HCT116 (cell line): ENCODE measurements at regions not wholly inside any gene's neighbourhood (a gene's known extent, or its start where the extent isn't known, plus 50 kb on each side); places are given as distances from the start of the nearest gene placed in this dataset.

ENCODE experiments used
- ATAC-seq: fragments of 200-7000 bp; cut with Tn5 transposase; 2 replicates; pipeline ENCODE4 v1.9.1; 2020; ENCODE audit warnings: mild to moderate bottlenecking, moderate library complexity
- BruUV-seq: library from RNA; stranded (reverse); fragments of 400-500 nt; replicated peaks from 2 replicates; lab custom pipeline; 2021; lab: Mats Ljungman, UMichigan
- CTCF ChIA-PET: fragments of 300-600 bp; sonication (Branson Sonifier 250); formaldehyde crosslinking; loops from one replicate; lab custom pipeline; 2021; ENCODE audit warnings: antibody characterized with exemption; lab: Charles Lee
- POLR2A ChIA-PET: fragments of 300-600, 350-600 bp; sonication (Branson Sonifier 250); formaldehyde crosslinking; loops from one replicate; lab custom pipeline; 2021; ENCODE audit warnings: antibody characterized with exemption; lab: Charles Lee
- RAD21 ChIA-PET, 2 experiments: fragments of 300-600 bp; sonication (Branson Sonifier 250); formaldehyde crosslinking; loops; one replicate each; lab custom pipeline; 2023; ENCODE audit warnings: low total read pairs in 2 of 2; ENCODE audit not compliant: uncharacterized antibody in 2 of 2, unreplicated experiment in 2 of 2, low non-redundant PET in 1 of 2; lab: Charles Lee
- DNase-seq: peaks from one replicate; pipeline ENCODE4 v3.0.0-alpha.2; 2010; ENCODE audit warnings: low read depth, low spot score
- H2AFZ ChIP-seq: fragments of 200-600 bp; shearing (Covaris generic), sonication (generic); 2 replicates; pipeline ENCODE4 v1.6.1; 2017; ENCODE audit warnings: low read depth, mixed run types, mixed read lengths, antibody characterized with exemption, low read length; ENCODE audit not compliant: poor library complexity, severe bottlenecking
- H3K27ac ChIP-seq: 2 replicates; pipeline ENCODE4 v1.5.1; 2012; ENCODE audit warnings: low read depth, low read length
- H3K27me3 ChIP-seq: fragments of 200-600 bp; sonication (generic); 2 replicates; pipeline ENCODE4 v1.6.1; 2016; ENCODE audit warnings: mixed run types, low read length, mixed read lengths; ENCODE audit not compliant: insufficient read depth
- H3K36me3 ChIP-seq, 2 experiments: fragments of 200-500 bp in 1 of 2; fragments of 200-600 bp in 1 of 2; sonication (Bioruptor generic) in 1 of 2; sonication (generic) in 1 of 2; 2 replicates each; pipeline versions ENCODE4 v1.5.1 to v1.6.1; 2014 to 2016; ENCODE audit warnings: low read length in 2 of 2, inconsistent platforms in 1 of 2, mixed read lengths in 1 of 2, mixed run types in 1 of 2; ENCODE audit not compliant: insufficient read depth in 2 of 2, control insufficient read depth in 1 of 2
- H3K4me1 ChIP-seq, 2 experiments: fragments of 200-600 bp in 1 of 2; sonication (generic) in 1 of 2; 2 replicates each; pipeline versions ENCODE4 v1.5.1 to v1.6.1; 2012 to 2017; ENCODE audit warnings: low read length in 2 of 2, inconsistent platforms in 1 of 2, mild to moderate bottlenecking in 1 of 2, mixed read lengths in 1 of 2, mixed run types in 1 of 2, moderate library complexity in 1 of 2; ENCODE audit not compliant: insufficient read depth in 2 of 2, control insufficient read depth in 1 of 2
- H3K4me2 ChIP-seq: fragments of 200-600 bp; sonication (generic); 2 replicates; pipeline ENCODE4 v1.6.1; 2017; ENCODE audit warnings: mixed run types, low read length, mixed read lengths
- H3K4me3 ChIP-seq, 2 experiments: fragments of 200-600 bp in 1 of 2; sonication (generic) in 1 of 2; replicated peaks in 1 of 2; 2 replicates each; pipeline ENCODE4 v1.5.1; 2011 to 2016; ENCODE audit warnings: low read length in 2 of 2, control low read depth in 1 of 2, low read depth in 1 of 2, mild to moderate bottlenecking in 1 of 2, mixed read lengths in 1 of 2, mixed run types in 1 of 2
- H3K79me2 ChIP-seq: fragments of 200-600 bp; sonication (generic); 2 replicates; pipeline ENCODE4 v1.6.1; 2017; ENCODE audit warnings: mild to moderate bottlenecking, mixed run types, low read length, moderate library complexity, mixed read lengths; ENCODE audit not compliant: insufficient read depth
- H3K9ac ChIP-seq: fragments of 200-600 bp; sonication (generic); 2 replicates; pipeline ENCODE4 v1.6.1; 2016; ENCODE audit warnings: low read length, mixed read lengths
- H3K9me2 ChIP-seq: fragments of 200-600 bp; sonication (generic), shearing (Covaris generic); 2 replicates; pipeline ENCODE4 v1.6.1; 2017; ENCODE audit warnings: mixed run types, mild to moderate bottlenecking, moderate library complexity; ENCODE audit not compliant: insufficient read depth
- H3K9me3 ChIP-seq, 2 experiments: fragments of 200-500 bp in 1 of 2; fragments of 200-600 bp in 1 of 2; sonication (Bioruptor generic) in 1 of 2; sonication (generic) in 1 of 2; 2 replicates each; pipeline ENCODE4 v1.6.1; 2014 to 2017; ENCODE audit warnings: low read length in 2 of 2, mixed read lengths in 2 of 2, inconsistent platforms in 1 of 2, low read depth in 1 of 2, mild to moderate bottlenecking in 1 of 2, mixed run types in 1 of 2, moderate library complexity in 1 of 2; ENCODE audit not compliant: control insufficient read depth in 1 of 2, insufficient read depth in 1 of 2
- H4K20me1 ChIP-seq: fragments of 200-600 bp; sonication (generic), shearing (Covaris generic); 2 replicates; pipeline ENCODE4 v1.6.1; 2017; ENCODE audit warnings: mixed run types, mild to moderate bottlenecking, moderate library complexity; ENCODE audit not compliant: insufficient read depth
- CBX3 ChIP-seq: IDR thresholded peaks from 2 replicates; pipeline ENCODE4 v1.6.1; 2012; ENCODE audit warnings: low read depth
- CEBPB ChIP-seq: IDR thresholded peaks from 2 replicates; pipeline ENCODE4 v1.6.1; 2012; ENCODE audit warnings: low read depth
- EGR1 ChIP-seq: IDR thresholded peaks from 2 replicates; pipeline ENCODE4 v1.6.1; 2012; ENCODE audit warnings: low read depth
- ELF1 ChIP-seq: IDR thresholded peaks from 2 replicates; pipeline ENCODE4 v1.6.1; 2012; ENCODE audit warnings: low read depth, borderline replicate concordance
- EZH2phosphoT487 ChIP-seq: fragments of 200-600 bp; IDR thresholded peaks from 2 replicates; pipeline ENCODE4 v1.6.1; 2018; ENCODE audit warnings: antibody characterized with exemption, borderline replicate concordance
- FOSL1 ChIP-seq: IDR thresholded peaks from 2 replicates; pipeline ENCODE4 v1.6.1; 2012; ENCODE audit warnings: low read depth
- POLR2AphosphoS5 ChIP-seq: IDR thresholded peaks from 2 replicates; pipeline ENCODE4 v1.6.1; 2011; ENCODE audit warnings: mild to moderate bottlenecking, low read depth, low read length, moderate library complexity
- SIN3A ChIP-seq: IDR thresholded peaks from 2 replicates; pipeline ENCODE4 v1.6.1; 2012; ENCODE audit warnings: low read depth
- SP1 ChIP-seq: IDR thresholded peaks from 2 replicates; pipeline ENCODE4 v1.6.1; 2012; ENCODE audit warnings: low read depth
- SRF ChIP-seq: IDR thresholded peaks from 2 replicates; pipeline ENCODE4 v1.6.1; 2012; ENCODE audit warnings: low read depth
- TCF7L2 ChIP-seq: IDR thresholded peaks from 2 replicates; pipeline ENCODE4 v1.7.0; 2011; ENCODE audit warnings: borderline replicate concordance, inconsistent platforms; ENCODE audit not compliant: insufficient read depth, insufficient read length; ENCODE audit errors: extremely low read depth
- YY1 ChIP-seq: IDR thresholded peaks from 2 replicates; pipeline ENCODE4 v1.6.1; 2011; ENCODE audit warnings: low read length, low read depth, moderate library complexity, mild to moderate bottlenecking; ENCODE audit not compliant: insufficient replicate concordance; ENCODE audit errors: extremely low read depth
- ZFX ChIP-seq: fragments of 450-650 bp; IDR thresholded peaks from 2 replicates; pipeline ENCODE4 v1.6.1; 2017
- ZNF274 ChIP-seq: fragments of 200-500 bp; sonication (Bioruptor generic); IDR thresholded peaks from 2 replicates; pipeline ENCODE4 v1.6.1; 2014; ENCODE audit warnings: mild to moderate bottlenecking, low read depth, low read length, inconsistent platforms
- intact Hi-C: fragments of 100-400 bp; cut with micrococcal nuclease; formaldehyde crosslinking; loops from 2 replicates; pipeline ENCODE4 v1.10.0; 2022
- TF ChIP-seq, protein P1 (sequence below): IDR thresholded peaks from 2 replicates; pipeline ENCODE4 v1.6.1; 2012; ENCODE audit warnings: low read depth

DNA sequence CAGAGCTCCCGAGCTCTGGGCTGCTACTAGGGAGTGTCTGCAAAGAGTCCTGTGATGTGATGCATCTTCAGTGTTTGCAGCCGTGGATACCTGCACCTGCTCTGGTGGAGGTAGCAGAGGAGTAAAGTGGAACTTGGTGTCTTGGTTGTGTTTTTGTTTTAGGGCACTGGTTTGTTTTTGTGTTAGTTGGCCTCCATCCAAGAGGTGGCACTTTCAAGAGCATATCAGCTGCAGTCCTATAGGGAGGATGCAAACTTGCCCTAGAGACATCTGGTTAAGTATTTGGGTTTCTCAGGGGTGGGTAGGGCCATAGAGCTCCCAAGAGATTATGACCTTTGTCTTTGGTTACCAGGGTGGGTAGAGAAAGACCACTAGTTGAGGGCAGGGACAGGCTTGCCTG lies 1249.0 kb upstream of the FAM98A start:
- no peak overlapping the region for H3K4me2 ChIP-seq
- intact Hi-C loops = no loop called here
- H3K27ac ChIP-seq = no peak overlapping the region
- BruUV-seq = no TSS peak
- ATAC-seq = no peak
- RAD21 ChIA-PET = no interaction called here
- TF ChIP-seq TCF7L2 (no peak), SIN3A (no peak), ELF1 (no peak), SP1 (no peak), EGR1 (no peak), ZNF274 (no peak), ZFX (no peak), POLR2AphosphoS5 (no peak), YY1 (no peak)
- H4K20me1 ChIP-seq = no peaks in the 10 kb centered on the region
- peaks cover 2 to 20% of the 10 kb centered on the region in 2 experiments; a peak in 2 of 4 replicates for H3K9me3 ChIP-seq
- H3K27me3 ChIP-seq = no peaks in the 10 kb centered on the region
- no peaks in the 10 kb centered on the region for H3K4me1 ChIP-seq
- H3K4me3 ChIP-seq = no peak overlapping the region
- H2AFZ ChIP-seq = no peak overlapping the region
- CTCF ChIA-PET = no interaction called here
- H3K36me3 ChIP-seq = no peaks in the 10 kb centered on the region
- H3K9ac ChIP-seq = no peak overlapping the region
- POLR2A ChIA-PET = no interaction called here
- no peak for DNase-seq
- no peaks in the 10 kb centered on the region for H3K9me2 ChIP-seq
- H3K79me2 ChIP-seq = no peaks in the 10 kb centered on the region

- ChIA-PET CTCF (no interaction called here), POLR2A (no interaction called here), RAD21 (no interaction called here)
- no peaks in the 10 kb centered on the region for H3K36me3 ChIP-seq
- TF ChIP-seq CEBPB = no peak
- no peak for TF ChIP-seq ZFX
- TF ChIP-seq ZNF274 = no peak
- TF ChIP-seq SRF = no peak
- TF ChIP-seq FOSL1 = no peak
- TF ChIP-seq CBX3 = no peak
- no peak for TF ChIP-seq EZH2phosphoT487
- TF ChIP-seq, protein P1, sequence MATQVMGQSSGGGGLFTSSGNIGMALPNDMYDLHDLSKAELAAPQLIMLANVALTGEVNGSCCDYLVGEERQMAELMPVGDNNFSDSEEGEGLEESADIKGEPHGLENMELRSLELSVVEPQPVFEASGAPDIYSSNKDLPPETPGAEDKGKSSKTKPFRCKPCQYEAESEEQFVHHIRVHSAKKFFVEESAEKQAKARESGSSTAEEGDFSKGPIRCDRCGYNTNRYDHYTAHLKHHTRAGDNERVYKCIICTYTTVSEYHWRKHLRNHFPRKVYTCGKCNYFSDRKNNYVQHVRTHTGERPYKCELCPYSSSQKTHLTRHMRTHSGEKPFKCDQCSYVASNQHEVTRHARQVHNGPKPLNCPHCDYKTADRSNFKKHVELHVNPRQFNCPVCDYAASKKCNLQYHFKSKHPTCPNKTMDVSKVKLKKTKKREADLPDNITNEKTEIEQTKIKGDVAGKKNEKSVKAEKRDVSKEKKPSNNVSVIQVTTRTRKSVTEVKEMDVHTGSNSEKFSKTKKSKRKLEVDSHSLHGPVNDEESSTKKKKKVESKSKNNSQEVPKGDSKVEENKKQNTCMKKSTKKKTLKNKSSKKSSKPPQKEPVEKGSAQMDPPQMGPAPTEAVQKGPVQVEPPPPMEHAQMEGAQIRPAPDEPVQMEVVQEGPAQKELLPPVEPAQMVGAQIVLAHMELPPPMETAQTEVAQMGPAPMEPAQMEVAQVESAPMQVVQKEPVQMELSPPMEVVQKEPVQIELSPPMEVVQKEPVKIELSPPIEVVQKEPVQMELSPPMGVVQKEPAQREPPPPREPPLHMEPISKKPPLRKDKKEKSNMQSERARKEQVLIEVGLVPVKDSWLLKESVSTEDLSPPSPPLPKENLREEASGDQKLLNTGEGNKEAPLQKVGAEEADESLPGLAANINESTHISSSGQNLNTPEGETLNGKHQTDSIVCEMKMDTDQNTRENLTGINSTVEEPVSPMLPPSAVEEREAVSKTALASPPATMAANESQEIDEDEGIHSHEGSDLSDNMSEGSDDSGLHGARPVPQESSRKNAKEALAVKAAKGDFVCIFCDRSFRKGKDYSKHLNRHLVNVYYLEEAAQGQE = no peak
- no peak for TF ChIP-seq YY1
- intact Hi-C loops = no loop called here
- no peaks in the 10 kb centered on the region for H3K79me2 ChIP-seq
- peaks cover 10 to 14% of the 10 kb centered on the region in 2 experiments; a peak in 3 of 4 replicates for H3K9me3 ChIP-seq
- no peak overlapping the region for H3K27ac ChIP-seq
- DNase-seq = no peak
- no peak overlapping the region for H3K9ac ChIP-seq
- BruUV-seq = no TSS peak
- H4K20me1 ChIP-seq = no peaks in the 10 kb centered on the region
- no peak overlapping the region for H2AFZ ChIP-seq
- H3K4me1 ChIP-seq = no peaks in the 10 kb centered on the region
- H3K4me2 ChIP-seq = no peak overlapping the region
- no peak overlapping the region for H3K4me3 ChIP-seq
- no peaks in the 10 kb centered on the region for H3K27me3 ChIP-seq
- no peak for ATAC-seq
- H3K9me2 ChIP-seq = no peaks in the 10 kb centered on the region
Observed at GRCh38 chr2:34844629-34845028, 1245.5 kb upstream of the FAM98A start.
